HFFc6 (cell line): ENCODE measurements at regions not wholly inside any gene's neighbourhood (a gene's known extent, or its start where the extent isn't known, plus 50 kb on each side); places are given as distances from the start of the nearest gene placed in this dataset.

Experiments used
- DNase-seq: peaks from one replicate; pipeline ENCODE4 v3.0.0-alpha.2; 2018
- H3K27ac Mint-ChIP-seq: 2 replicates; pipeline ENCODE4 v1.8.0; 2020; ENCODE audit warnings: mild to moderate bottlenecking, mixed read lengths
- H3K27me3 Mint-ChIP-seq: 2 replicates; pipeline ENCODE4 v1.8.0; 2021; ENCODE audit warnings: mild to moderate bottlenecking, moderate library complexity, mixed read lengths; ENCODE audit not compliant: insufficient read depth
- H3K36me3 Mint-ChIP-seq: 2 replicates; pipeline ENCODE4 v1.8.0; 2021; ENCODE audit warnings: low read depth, mixed read lengths
- H3K4me1 Mint-ChIP-seq: 2 replicates; pipeline ENCODE4 v1.8.0; 2020; ENCODE audit warnings: low read depth, mixed read lengths
- H3K4me3 Mint-ChIP-seq: 2 replicates; pipeline ENCODE4 v1.8.0; 2020; ENCODE audit warnings: mild to moderate bottlenecking, moderate library complexity, mixed read lengths
- H3K9me3 Mint-ChIP-seq: 2 replicates; pipeline ENCODE4 v1.8.0; 2020; ENCODE audit warnings: mild to moderate bottlenecking, mixed read lengths
- TF ChIP-seq, protein P1 (sequence below): fragments of 200-600 bp; sonication (generic); IDR thresholded peaks from 2 replicates; pipeline ENCODE4 v1.5.0; 2021; ENCODE audit warnings: antibody characterized with exemption, mild to moderate bottlenecking

GRCh38 chr4:89567936-89568335 is 260.3 kb upstream of the GPRIN3 start:
- Mint-ChIP-seq H3K27ac (no peak overlapping the region), H3K27me3 (peaks cover 2% of the 10 kb centered on the region; the same call in 1 of the 2 replicates), H3K36me3 (no peaks in the 10 kb centered on the region), H3K4me3 (no peak overlapping the region), H3K4me1 (no peaks in the 10 kb centered on the region), H3K9me3 (no peaks in the 10 kb centered on the region)
- TF ChIP-seq, protein P1, sequence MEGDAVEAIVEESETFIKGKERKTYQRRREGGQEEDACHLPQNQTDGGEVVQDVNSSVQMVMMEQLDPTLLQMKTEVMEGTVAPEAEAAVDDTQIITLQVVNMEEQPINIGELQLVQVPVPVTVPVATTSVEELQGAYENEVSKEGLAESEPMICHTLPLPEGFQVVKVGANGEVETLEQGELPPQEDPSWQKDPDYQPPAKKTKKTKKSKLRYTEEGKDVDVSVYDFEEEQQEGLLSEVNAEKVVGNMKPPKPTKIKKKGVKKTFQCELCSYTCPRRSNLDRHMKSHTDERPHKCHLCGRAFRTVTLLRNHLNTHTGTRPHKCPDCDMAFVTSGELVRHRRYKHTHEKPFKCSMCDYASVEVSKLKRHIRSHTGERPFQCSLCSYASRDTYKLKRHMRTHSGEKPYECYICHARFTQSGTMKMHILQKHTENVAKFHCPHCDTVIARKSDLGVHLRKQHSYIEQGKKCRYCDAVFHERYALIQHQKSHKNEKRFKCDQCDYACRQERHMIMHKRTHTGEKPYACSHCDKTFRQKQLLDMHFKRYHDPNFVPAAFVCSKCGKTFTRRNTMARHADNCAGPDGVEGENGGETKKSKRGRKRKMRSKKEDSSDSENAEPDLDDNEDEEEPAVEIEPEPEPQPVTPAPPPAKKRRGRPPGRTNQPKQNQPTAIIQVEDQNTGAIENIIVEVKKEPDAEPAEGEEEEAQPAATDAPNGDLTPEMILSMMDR, result no peak
- DNase-seq, result no peak

DNA sequence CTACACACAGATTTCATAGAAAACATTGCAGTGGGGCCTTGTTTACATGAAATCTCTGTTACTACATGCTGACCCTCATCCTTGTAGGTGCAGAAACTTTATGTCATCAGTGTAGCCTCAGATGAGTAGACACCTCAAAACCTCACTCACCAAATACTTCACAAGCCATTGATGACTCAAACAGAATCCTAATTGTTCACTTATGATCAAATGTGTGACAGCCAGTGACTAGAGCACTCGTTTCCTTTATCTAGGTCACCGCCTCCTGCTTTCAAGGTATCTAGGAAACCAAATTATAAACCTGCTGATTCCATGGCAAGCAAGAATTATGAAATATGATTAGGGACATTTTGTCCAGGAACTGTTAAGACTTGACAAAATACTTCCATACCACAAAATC is 255.8 kb upstream of the GPRIN3 start:
- no peaks in the 10 kb centered on the region for H3K4me1 Mint-ChIP-seq
- H3K9me3 Mint-ChIP-seq, result no peaks in the 10 kb centered on the region
- no peak overlapping the region for H3K27ac Mint-ChIP-seq
- H3K27me3 Mint-ChIP-seq, result peaks cover 3% of the 10 kb centered on the region
- no peaks in the 10 kb centered on the region for H3K36me3 Mint-ChIP-seq
- H3K4me3 Mint-ChIP-seq, result no peak overlapping the region
- no peak for DNase-seq
- TF ChIP-seq, protein P1, result no peak

DNA sequence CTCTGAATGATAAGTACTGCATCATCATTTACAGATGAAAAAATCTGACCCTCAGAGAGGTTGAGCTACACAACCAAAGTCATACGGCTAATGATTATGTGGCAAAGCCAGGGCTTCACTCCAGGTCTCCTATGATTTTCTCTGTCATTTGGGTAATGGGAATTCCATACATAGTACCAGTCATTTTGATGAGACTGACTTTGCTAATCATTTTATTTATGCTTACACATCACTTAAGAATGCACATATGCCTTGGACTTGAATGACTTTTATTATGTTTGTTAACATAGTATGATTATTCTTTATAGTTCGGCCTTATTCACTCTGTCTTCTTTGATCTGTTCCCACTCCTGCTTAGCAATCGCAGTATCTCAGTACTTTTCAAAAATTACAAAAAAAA is 255.1 kb upstream of the GPRIN3 start:
- H3K4me3 Mint-ChIP-seq, result no peak overlapping the region
- TF ChIP-seq, protein P1, result no peak
- no peaks in the 10 kb centered on the region for H3K36me3 Mint-ChIP-seq
- no peaks in the 10 kb centered on the region for H3K4me1 Mint-ChIP-seq
- peaks cover 1% of the 10 kb centered on the region for H3K27me3 Mint-ChIP-seq
- H3K9me3 Mint-ChIP-seq, result no peaks in the 10 kb centered on the region
- DNase-seq, result no peak
- no peak overlapping the region for H3K27ac Mint-ChIP-seq

GRCh38 chr4:89561048-89561447 is 253.4 kb upstream of the GPRIN3 start:
- no peak for DNase-seq
- no peak overlapping the region for H3K4me3 Mint-ChIP-seq
- no peaks in the 10 kb centered on the region for H3K9me3 Mint-ChIP-seq
- TF ChIP-seq, protein P1, result no peak
- no peaks in the 10 kb centered on the region for H3K36me3 Mint-ChIP-seq
- peaks cover 6% of the 10 kb centered on the region; the same call in 1 of the 2 replicates for H3K4me1 Mint-ChIP-seq
- no peak overlapping the region for H3K27ac Mint-ChIP-seq
- peaks cover 1% of the 10 kb centered on the region for H3K27me3 Mint-ChIP-seq

DNA sequence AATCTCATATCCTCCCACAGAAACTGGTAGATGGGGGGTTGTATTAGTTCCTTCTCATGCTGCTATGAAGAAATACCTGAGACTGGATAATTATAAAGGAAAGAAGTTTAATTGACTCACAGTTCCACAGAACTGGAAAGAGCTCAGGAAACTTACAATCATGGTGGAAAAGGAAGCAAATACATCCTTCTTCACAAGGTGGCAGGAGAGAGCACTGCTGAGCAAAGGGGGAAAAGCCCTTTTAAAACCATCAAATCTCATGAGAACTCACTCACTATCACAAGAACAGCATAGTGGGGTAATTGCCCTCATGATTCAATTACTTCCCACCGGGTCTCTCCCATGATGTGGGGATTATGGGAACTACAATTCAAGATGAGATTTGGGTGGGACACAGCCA is 250.5 kb upstream of the GPRIN3 start:
- Mint-ChIP-seq H3K27me3 (peaks cover 1% of the 10 kb centered on the region), H3K36me3 (no peaks in the 10 kb centered on the region), H3K4me1 (peaks cover 6% of the 10 kb centered on the region; the same call in 1 of the 2 replicates), H3K27ac (no peak overlapping the region), H3K4me3 (no peak overlapping the region), H3K9me3 (no peaks in the 10 kb centered on the region)
- no peak for DNase-seq
- TF ChIP-seq, protein P1, result peak; percentile 67
